GM21717 (cell line): ENCODE measurements at regions not wholly inside any gene's neighbourhood (a gene's known extent, or its start where the extent isn't known, plus 50 kb on each side); places are given as distances from the start of the nearest gene placed in this dataset.
"Not testable (repeated sequence)": the region's sequence is repeated elsewhere in the genome, so short reads cannot be mapped to it uniquely, and the experiment has no call there.

Source experiments
- ATAC-seq: cut with Tn5 transposase; IDR thresholded peaks from one replicate; pipeline ENCODE4 v1.9.1; 2021; ENCODE audit warnings: mild to moderate bottlenecking, moderate library complexity; ENCODE audit not compliant: unreplicated experiment

- ATAC-seq: no peak
Observed at GRCh38 chr1:14332158-14332557, 266.3 kb upstream of the KAZN start.

- ATAC-seq: no peak
Observed at GRCh38 chr1:14334336-14335176, 263.9 kb upstream of the KAZN start.

- no peak for ATAC-seq
Observed at GRCh38 chr1:14338509-14338908, 260.0 kb upstream of the KAZN start.

- no peak for ATAC-seq
Observed at GRCh38 chr1:14339288-14339687, 259.2 kb upstream of the KAZN start.

- ATAC-seq: no peak
Observed at GRCh38 chr1:14340002-14340785, 258.3 kb upstream of the KAZN start.

- ATAC-seq: no peak
Observed at GRCh38 chr1:14341147-14341546, 257.3 kb upstream of the KAZN start.

GRCh38 chr1:14345946-14346550 lies 252.4 kb upstream of the KAZN start:
- no peak for ATAC-seq

GRCh38 chr1:14347186-14347585 lies 251.3 kb upstream of the KAZN start:
- ATAC-seq: no peak

- ATAC-seq: no peak
Observed at GRCh38 chr1:14347776-14348175, 250.7 kb upstream of the KAZN start.

- ATAC-seq: no peak
Observed at GRCh38 chr1:14350197-14350596, 248.3 kb upstream of the KAZN start.

GRCh38 chr1:14352897-14353296 lies 245.6 kb upstream of the KAZN start:
- ATAC-seq: no peak

GRCh38 chr1:14361005-14361404 lies 237.5 kb upstream of the KAZN start:
- not testable (repeated sequence) for ATAC-seq

GRCh38 chr1:14362331-14362730 lies 236.2 kb upstream of the KAZN start:
- ATAC-seq: no peak

- ATAC-seq: no peak
Observed at GRCh38 chr1:14363036-14363590, 235.4 kb upstream of the KAZN start.

- no peak for ATAC-seq
Observed at GRCh38 chr1:14363707-14364413, 234.6 kb upstream of the KAZN start.

GRCh38 chr1:14365301-14365988 lies 233.0 kb upstream of the KAZN start:
- ATAC-seq: no peak

GRCh38 chr1:14366091-14367018 lies 232.1 kb upstream of the KAZN start:
- no peak for ATAC-seq

GRCh38 chr1:14367451-14367850 lies 231.0 kb upstream of the KAZN start:
- ATAC-seq: no peak
